CD4-positive, alpha-beta T cell treated with Interferon alpha-2 for 1 hour (primary cell): ENCODE measurements at regions not wholly inside any gene's neighbourhood (a gene's known extent, or its start where the extent isn't known, plus 50 kb on each side); places are given as distances from the start of the nearest gene placed in this dataset.

ENCODE experiments used
- DNase-seq, 2 donors: peaks; one replicate each; pipeline ENCODE4 v3.0.0-alpha.2; 2020 to 2022

GRCh38 chr18:38899252-38899651 lies 1333.7 kb upstream of the CELF4 start:
- no peak for DNase-seq

- DNase-seq, result no peak
Measured at GRCh38 chr18:38898167-38898566, 1332.6 kb upstream of the CELF4 start.

- no peak for DNase-seq
Measured at GRCh38 chr18:38895560-38895959, 1330.0 kb upstream of the CELF4 start.

GRCh38 chr18:38887671-38888020 lies 1322.0 kb upstream of the CELF4 start:
- DNase-seq, result no peak

GRCh38 chr18:38886861-38887670 lies 1321.5 kb upstream of the CELF4 start:
- no peak for DNase-seq

- DNase-seq, result no peak
Measured at GRCh38 chr18:38886235-38886634, 1320.6 kb upstream of the CELF4 start.

GRCh38 chr18:38884050-38884449 lies 1318.5 kb upstream of the CELF4 start:
- DNase-seq, result no peak

GRCh38 chr18:38883111-38883510 lies 1317.5 kb upstream of the CELF4 start:
- no peak for DNase-seq

- DNase-seq, result no peak
Measured at GRCh38 chr18:38879871-38880270, 1314.3 kb upstream of the CELF4 start.

GRCh38 chr18:38872342-38872741 lies 1306.7 kb upstream of the CELF4 start:
- DNase-seq, result no peak

- no peak for DNase-seq
Measured at GRCh38 chr18:38868757-38869156, 1303.2 kb upstream of the CELF4 start.

- no peak for DNase-seq
Measured at GRCh38 chr18:38867680-38868079, 1302.1 kb upstream of the CELF4 start.

- no peak for DNase-seq
Measured at GRCh38 chr18:38851526-38851925, 1285.9 kb upstream of the CELF4 start.

GRCh38 chr18:38847326-38847725 lies 1281.7 kb upstream of the CELF4 start:
- DNase-seq, result no peak

- DNase-seq, result no peak
Measured at GRCh38 chr18:38843291-38843690, 1277.7 kb upstream of the CELF4 start.

- no peak for DNase-seq
Measured at GRCh38 chr18:38826247-38826646, 1260.6 kb upstream of the CELF4 start.

GRCh38 chr18:38811209-38811608 lies 1245.6 kb upstream of the CELF4 start:
- no peak for DNase-seq

- no peak for DNase-seq
Measured at GRCh38 chr18:38810789-38811188, 1245.2 kb upstream of the CELF4 start.

- DNase-seq, result no peak
Measured at GRCh38 chr18:38807915-38808314, 1242.3 kb upstream of the CELF4 start.

- no peak for DNase-seq
Measured at GRCh38 chr18:38805256-38805655, 1239.7 kb upstream of the CELF4 start.

- DNase-seq, result no peak
Measured at GRCh38 chr18:38801640-38802039, 1236.0 kb upstream of the CELF4 start.

GRCh38 chr18:38796762-38797161 lies 1231.2 kb upstream of the CELF4 start:
- no peak for DNase-seq

GRCh38 chr18:38792731-38793130 lies 1227.1 kb upstream of the CELF4 start:
- no peak for DNase-seq

- DNase-seq, result no peak
Measured at GRCh38 chr18:38790786-38791185, 1225.2 kb upstream of the CELF4 start.

- DNase-seq, result no peak
Measured at GRCh38 chr18:38790303-38790702, 1224.7 kb upstream of the CELF4 start.
